GM12892 (cell line): ENCODE measurements at regions not wholly inside any gene's neighbourhood (a gene's known extent, or its start where the extent isn't known, plus 50 kb on each side); places are given as distances from the start of the nearest gene placed in this dataset.

Experiments
- POLR2A ChIP-seq: IDR thresholded peaks from 2 replicates; pipeline ENCODE4 v1.6.1; 2011; ENCODE audit warnings: low read depth, low read length, control low read depth
- POLR2AphosphoS5 ChIP-seq: IDR thresholded peaks from 2 replicates; pipeline ENCODE4 v1.6.1; 2011; ENCODE audit warnings: low read depth, low read length, control low read depth
- TAF1 ChIP-seq: IDR thresholded peaks from 2 replicates; pipeline ENCODE4 v1.6.1; 2011; ENCODE audit warnings: low read depth, mild to moderate bottlenecking, control low read depth, low read length, borderline replicate concordance

DNA sequence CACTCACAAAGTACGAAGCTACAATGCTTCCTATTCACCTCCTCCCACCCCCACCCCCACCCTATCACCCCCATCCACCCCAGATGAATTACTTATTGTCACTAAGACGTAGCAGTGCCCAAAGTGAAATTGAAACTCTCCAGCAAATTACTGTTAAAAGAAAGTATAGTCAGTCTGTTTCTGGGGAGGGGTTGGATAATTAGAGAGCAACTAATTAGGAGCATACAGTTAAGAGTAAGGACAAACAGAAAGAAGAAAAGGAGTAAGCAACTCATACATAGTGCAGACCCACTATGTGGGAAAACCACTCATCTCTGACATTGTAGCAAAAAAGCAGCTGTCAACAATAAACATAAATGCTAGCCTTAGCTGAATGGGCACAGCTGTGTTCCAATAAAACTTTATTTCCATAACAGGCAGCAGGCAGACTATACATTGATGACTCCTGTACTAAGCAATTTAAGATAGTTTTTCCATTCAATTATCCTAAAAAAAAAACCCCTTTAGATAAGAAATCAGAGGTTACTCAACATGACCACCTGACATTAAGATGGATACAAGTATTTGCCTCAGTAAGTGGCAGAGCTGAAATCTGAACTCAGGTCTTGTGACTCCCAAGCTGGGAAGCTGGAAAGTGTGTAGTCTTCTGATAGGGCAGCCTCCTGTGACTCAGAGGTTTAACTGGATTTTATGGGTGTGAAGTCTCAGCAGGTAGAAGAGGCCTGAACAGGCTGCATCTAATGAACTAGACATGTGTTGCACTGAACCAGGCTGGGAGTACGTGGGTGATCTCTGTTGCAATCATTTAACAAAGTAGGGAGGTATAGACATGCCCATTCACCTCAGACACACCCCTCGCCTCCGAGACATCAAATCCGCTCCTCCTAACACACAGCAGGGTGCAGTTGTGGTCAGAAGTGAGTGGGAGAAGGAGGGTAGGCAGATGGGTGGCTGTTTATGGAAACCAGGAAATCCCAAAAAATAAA is 171.8 kb upstream of the KLF7 start:
- TF ChIP-seq POLR2AphosphoS5 (no peak), POLR2A (no peak), TAF1 (no peak)
